NCI-H524 (cell line): ENCODE measurements at regions not wholly inside any gene's neighbourhood (a gene's known extent, or its start where the extent isn't known, plus 50 kb on each side); places are given as distances from the start of the nearest gene placed in this dataset.

Experiments used
- DNase-seq, 2 experiments: peaks; one replicate each; lab custom pipeline; 2025; lab: John Stamatoyannopoulos, UW

DNA sequence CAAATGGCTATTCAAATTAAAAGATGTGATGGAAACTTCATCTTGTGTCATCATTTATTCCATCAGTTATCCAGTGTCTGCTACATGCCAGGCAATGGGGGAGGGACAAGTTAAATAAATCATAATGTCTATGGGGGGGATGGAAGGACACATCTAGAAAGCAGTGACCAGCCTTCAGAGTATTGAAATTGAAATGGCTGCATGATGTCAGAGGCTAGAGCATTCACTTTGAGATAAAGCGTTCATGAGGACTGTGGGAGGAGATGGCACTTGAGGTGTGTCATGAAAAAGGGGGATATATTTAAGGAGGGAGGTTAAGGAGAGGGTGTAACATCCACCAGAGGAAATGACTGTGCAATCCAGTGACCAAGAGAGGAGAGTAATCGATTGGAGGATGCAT, 50.6 kb downstream of the SLIT2 start:
- DNase-seq = no peak

DNA sequence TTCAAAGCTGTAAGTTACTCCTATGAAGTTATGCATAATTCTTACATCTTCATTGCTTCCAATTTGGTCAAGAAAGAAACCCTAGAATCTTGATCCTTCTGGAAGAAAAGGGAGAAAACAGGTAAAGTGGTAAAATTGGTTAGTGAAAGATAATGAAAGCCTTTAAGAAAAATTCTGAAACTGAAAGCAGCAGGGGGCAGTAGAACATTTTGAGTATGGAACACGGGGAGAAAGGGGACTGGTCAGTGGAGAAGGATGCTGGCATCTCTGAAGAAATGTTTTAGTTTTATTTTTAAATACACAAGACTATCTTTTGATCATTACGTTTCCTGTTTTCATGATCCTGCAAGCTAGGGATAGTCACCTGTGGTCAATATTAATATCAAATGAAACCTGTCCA, 54.3 kb downstream of the SLIT2 start:
- DNase-seq = peak in 1 of 2 experiments; percentile 48

DNA sequence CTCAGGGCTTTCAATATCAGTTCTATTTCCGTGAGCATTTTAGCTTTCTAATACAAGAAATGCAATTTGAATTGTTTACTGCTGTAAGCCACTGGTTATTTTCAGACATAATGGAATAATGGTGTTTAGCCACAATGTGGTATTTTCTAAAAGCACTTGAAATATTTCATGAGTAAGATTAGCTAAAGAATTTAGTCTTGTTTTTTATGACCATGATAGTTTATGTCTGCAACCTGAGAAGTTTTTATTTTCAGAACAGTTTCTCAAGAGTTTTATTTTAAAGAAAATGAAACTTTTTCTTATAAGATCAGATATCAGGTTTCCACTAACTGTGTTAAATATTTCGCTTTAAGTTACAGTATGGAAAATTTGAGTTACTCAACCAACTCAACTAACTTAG, 60.2 kb downstream of the SLIT2 start:
- no peak for DNase-seq

DNA sequence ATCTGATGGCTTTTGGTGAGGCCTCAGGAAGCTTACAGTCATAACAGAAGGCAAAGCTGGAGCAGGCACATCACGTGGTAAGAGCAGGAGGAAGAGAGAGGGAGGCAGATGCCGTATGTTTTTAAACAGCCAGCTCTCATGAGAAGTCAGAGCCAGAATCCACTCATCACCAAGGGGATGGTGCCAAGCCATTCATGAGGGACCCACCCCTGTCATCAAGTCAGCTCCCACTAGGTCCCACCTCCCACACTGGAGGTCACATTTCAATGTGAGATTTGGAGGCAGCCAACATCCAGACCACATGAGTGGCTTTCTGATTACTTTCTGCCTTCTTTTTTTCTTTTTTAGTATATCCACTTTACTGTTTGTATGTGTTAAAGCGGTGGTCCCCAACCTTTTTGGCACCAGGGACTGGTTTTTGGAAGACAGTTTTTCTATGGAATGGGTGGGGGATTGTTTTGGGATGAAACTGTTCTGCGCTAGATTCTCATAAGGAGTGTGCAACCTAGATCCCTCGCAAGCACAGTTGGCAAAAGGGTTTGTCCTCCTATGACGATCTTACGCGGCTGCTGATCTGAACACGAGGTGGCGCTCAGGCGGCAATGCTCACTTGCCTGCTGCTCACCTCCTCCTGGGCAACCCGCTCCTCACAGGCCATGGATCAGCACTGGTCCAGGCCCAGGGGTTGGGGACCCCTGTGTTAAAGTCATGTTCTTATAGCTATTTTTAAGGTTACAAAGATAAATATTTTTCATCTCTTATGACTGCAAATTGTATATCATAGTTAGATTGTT, 61.7 kb downstream of the SLIT2 start:
- DNase-seq = no peak

DNA sequence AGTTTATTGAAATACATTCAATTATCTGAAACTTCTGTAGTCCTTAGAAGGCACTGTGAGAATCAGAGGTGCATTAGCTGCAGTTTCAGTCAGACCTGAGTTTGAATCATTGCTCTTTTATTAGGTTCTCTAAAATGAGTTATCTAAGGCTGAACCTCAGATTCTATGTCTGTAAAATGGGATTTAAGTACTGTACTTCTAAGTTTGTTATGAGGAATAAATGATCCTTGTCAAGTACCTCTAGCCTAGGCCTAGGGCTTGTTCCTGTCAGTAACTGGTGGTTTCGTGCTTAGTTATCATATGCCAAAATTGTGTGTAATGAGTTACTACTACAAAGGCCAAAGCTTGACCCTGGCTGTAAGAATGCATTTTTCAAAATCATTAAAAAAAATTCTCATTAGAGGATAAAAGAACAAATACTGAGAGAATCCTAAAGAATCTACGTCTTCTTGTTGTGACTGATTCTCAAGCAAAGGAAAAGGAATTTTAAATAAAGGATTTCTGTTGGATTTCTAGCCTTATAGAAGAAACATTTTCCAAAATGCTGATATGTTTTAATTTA, 65.8 kb downstream of the SLIT2 start:
- DNase-seq = no peak

DNA sequence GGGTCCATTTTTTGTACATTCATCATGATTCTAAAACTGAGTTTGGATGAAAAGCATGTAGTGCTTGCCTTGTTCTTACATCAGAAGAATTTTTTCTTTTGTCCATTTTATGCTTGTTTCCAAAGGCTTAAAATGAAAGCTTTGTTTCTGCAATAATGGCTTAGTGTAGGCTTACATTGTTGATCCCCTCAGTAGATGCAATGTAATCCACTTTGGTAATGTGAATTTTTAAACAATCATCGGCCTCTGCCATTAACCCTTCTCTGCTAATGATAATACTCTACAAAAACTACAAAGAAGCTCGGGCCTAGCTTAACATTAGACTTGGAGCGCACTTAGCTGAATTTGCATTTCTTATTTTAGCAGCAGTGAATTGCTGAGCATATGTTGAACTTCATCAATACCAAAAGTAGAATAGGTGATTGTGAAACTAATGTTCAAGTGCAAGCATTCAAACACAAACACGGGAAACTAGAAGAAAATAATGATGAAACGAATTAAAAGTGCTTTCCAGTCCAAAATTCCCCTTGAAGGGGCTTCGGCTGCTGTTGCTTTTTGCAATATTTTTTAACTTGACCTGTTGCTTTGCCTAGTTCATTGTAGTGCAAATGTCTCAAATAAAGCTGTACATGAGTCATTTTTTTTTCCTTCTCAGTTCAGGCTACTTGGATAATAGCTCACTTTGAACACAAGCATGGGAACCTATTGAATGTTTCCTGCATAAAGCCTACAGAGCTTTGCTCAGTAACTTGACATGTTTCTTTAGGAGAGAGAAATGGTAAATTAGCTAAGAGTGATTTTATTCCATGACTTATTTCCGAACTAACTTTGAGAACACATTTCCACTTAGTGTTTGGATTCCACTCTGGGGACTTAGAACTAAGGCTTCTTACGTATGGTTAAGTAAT, 66.5 kb downstream of the SLIT2 start:
- DNase-seq = no peak

DNA sequence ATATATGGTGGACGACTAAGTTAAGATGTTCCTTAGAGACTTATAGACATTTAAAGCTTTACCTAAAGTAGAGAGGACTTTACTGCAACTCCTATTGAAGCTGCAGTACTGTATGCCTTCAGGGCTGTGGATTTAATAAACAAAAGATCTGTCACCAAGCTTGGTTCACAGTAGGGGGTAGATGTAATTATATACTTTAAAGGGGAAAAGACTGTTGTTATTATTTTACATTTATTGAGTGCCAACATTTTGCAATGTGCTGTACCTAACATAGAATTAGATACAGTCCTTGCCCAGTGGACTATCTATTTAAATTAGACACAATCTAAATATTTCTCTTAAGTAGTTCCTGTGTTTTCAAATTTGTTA, 67.2 kb downstream of the SLIT2 start:
- no peak for DNase-seq

DNA sequence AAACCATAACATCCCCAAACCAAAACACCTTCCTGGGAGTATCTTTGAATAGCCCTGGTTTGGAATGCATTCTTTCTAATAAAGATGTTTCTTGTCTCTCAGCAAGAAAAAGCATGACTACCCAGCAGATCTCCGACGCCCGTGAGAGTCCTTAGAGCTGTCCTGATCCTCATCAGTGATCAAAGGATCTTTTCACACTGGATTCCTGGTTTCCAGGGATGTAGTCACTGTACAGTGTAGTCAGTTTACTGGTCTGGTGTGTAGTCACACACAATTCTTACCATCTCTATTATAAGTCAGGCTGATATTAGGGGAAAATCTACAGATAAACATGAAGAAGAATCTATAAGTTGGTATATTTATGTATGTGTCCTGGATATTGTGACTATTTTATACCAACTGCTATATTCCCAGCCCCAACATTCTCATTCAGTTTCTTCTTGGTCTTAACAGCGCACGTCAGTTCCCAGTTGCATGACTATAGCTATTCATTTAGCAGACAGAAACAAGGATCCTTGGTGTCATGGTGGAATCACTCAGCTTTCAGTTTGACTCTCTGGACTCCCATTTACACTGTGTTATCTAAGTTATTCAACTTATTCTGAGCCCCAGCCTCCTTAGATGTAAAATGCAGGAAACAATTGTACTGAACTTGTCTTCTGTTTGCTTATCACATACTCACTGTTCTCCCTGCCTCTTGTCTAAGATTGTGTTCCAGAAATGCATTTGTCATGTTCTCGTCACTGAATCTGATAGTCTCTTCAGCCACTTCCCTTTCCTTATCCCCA, 68.3 kb downstream of the SLIT2 start:
- no peak for DNase-seq

DNA sequence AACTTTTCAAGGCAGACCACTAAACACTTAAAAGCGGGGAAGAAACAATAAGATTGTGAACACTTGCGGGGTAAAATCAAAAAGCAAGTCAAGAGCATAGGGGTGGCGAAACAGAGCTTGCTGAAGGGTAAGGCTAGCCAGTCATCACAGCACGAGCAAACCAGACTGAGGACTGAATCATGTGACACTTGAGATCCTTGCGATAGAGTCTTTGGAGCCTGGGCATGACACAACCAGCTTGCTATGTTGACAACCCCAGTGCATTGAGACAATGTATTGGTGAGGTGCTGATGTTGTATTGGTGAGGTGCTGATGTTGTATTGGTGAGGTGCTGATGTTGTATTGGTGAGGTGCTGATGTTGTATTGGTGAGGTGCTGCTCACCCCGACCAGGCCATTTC, 72.3 kb downstream of the SLIT2 start:
- DNase-seq = no peak

DNA sequence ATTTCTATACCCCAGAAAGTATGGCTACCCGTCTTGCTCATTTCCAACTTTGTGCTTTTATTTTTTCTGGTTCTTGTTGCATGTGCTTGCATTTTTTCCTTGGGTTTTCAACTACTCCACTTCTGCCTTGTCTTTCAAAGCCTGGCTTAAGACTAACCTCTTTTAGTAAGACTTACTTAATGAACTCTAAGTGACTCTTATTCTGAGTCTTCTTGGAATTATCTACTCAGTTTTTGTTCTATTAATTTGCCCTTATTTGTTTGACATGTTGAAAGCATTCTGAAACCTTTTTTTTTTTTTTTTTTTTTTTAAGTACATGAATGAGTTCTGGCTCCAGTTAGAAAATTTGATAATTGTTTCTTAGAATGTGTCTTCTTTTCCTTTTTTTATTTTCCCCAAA, 74.8 kb downstream of the SLIT2 start:
- no peak for DNase-seq

DNA sequence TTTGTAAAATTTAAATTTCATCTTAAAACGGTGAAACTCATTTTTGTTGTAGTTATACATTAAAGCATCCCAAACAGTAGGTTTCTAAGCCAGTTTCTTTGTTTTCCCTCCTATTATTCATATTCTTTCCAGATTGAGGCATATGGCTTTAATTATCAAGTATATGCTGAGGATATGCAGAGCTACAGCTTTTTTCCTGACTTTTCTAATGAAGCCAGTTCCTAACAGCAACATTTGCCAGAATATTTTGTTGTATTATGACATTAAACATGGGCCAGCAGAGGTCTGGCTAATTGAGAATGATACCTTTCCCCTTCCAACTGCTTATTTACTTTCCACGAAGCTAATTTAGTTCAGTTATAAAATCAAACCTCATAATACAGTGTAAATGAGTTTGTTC, 75.3 kb downstream of the SLIT2 start:
- DNase-seq = no peak

DNA sequence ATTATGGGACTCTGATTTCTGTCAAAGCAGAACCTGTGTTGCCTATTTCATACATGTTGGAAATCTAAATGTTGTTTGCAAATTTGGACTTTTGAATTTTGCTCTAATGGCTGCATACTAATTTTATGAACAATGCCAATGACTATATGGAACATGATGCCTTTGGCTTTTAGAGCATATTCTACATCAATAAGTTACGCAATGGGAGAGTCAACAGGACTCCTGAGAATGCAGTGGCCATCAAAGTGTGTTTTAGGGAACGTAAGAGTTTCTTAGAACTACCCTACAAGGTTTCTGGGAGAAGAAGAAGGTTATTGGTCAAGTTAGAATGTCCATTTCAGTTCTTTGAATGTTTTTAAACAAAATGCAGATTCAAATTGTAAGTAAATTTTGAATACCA, 76.1 kb downstream of the SLIT2 start:
- DNase-seq = no peak

DNA sequence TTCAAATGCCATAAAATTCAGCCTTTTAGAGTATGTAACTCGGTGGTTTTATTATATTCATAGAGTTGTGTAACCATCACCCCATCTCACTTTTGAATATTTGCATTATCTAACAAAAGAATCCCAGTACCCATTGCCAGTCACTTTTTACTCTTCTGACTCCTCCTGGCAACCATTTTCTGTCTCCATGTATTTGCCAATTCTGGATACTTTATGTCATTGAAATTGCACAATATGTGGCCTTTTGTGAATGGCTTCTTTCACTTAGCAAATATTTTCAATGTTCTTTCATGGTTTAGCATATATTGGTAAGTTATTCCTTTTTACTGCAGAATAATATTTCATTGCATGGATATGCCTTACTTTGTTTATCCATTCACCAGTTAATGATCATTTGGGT, 79.9 kb downstream of the SLIT2 start:
- no peak for DNase-seq

DNA sequence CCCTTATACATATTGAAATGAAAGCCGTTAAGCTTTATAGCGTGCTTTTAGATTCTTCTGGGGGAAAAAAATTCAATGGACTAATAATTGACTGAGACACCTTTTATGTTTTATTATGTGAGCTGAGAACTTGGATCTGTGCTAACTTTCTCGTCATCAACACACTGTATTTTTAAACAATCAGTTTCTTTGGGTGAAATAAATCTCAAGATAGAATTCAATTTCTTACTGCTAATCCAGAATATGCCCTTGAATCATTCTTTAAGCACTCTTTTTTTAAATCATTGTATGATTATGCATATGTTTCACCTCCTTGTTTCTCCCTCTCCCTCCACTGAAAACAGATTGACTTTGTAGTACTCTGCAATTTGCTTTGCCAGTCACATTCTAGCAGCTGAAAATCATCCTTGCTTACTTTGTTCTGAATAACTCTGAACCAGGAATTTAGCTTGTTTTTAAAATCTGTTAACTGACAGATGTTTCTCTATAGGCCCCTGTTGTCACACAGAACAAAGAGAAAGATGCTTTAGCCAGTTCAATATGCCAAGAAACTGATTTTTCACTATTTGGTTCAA, 81.5 kb downstream of the SLIT2 start:
- DNase-seq = no peak

DNA sequence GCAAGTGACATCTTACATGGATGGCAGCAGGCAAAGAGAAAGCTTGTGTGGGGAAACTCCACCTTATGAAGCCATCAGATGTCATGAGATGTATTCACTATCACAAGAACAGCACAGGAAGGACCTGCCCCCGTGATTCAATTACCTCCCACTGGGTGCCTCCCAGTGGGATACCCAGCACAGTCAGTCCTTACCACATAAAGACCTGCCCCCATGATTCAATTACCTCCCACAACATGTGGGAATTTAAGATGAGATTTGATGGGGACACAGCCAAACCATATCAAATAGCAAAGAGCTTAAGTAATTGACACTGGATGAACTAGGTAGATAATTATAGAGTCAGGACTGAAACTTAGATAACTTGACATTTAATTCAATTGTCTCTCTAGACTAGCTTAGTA, 85.6 kb downstream of the SLIT2 start:
- peak; percentile 29 to 75 for DNase-seq

DNA sequence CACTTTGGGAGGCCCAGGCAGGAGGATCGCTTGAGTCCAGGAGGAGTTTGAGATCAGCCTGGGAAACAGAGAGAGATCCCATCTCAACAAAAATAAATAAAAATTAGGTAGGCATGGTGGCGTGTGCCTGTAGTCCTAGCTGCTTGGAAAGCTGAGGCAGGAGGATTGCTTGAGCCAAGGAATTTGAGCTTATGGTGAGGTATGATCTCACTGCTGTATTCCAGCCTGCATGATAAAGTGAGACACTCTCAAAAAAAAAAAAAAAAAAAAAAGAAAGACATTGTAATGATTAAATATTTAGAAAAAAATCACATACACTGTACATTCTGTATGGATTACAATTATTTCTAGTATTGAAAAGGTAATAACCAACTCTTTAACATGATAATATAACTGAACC, 87.1 kb downstream of the SLIT2 start:
- DNase-seq = no peak

DNA sequence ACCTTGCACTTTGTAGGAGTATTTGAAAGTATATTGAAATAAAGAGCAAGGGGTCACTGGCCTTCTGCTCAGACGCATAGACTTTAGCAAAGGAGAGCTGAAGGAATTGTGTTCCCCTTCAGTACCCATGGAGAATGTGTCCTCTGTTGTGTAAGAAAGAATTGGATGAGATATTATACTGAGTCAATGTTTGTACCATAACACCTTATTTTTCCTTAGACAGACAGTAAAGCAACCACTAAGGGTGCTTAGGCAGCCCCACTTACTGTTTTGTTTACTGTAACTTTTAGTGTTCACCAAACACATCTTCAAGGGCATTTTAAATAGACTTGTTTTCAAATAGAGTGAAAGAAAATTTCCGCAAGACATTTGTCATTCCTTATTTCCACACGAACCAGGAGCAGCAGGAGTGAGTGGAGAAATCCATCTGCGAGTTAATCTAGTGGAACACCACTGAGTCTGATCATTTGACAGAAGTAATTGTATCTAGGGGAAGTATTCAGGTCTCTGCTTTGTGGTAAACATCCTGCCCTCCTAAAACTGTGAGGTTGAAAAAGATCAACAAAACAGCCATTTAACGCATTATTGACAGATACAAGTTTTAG, 89.5 kb downstream of the SLIT2 start:
- DNase-seq = no peak

DNA sequence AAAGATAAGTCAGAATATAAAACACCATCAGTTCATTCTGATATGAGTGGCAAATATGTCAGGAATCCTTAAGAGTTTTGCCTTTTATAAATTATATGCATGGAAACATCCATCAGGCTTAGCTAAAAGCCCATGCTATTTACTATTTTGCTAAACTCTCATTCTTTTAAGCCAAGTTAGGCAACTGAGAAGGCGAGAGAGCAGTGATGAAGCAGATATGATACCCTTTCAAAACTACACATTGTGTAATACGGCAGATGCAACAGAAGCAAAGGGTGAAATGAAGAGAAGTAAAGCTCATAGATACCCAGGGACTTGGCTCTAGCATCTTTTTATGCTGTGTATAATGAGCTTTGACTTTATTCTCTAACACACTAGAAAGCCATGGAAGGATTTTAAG, 95.8 kb downstream of the SLIT2 start:
- DNase-seq = no peak

DNA sequence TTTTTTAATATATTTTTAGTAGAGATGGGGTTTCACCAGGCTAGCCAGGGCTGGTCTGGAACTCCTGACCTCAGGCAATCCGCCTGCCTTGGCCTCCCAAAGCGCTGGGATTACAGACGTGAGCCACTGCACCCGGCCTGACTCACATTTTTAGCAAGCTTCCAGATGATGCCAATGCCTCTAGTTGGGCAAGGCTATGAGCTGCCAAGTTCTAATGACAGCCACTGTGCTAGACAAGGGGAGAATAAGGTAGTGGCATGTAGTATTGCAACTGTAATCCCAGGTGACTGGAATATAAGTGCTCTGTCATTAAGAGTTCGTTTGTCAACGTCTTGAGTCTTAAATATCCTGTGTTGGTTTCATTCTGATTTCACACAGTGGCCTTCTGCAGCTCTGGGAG, 96.7 kb downstream of the SLIT2 start:
- no peak for DNase-seq

DNA sequence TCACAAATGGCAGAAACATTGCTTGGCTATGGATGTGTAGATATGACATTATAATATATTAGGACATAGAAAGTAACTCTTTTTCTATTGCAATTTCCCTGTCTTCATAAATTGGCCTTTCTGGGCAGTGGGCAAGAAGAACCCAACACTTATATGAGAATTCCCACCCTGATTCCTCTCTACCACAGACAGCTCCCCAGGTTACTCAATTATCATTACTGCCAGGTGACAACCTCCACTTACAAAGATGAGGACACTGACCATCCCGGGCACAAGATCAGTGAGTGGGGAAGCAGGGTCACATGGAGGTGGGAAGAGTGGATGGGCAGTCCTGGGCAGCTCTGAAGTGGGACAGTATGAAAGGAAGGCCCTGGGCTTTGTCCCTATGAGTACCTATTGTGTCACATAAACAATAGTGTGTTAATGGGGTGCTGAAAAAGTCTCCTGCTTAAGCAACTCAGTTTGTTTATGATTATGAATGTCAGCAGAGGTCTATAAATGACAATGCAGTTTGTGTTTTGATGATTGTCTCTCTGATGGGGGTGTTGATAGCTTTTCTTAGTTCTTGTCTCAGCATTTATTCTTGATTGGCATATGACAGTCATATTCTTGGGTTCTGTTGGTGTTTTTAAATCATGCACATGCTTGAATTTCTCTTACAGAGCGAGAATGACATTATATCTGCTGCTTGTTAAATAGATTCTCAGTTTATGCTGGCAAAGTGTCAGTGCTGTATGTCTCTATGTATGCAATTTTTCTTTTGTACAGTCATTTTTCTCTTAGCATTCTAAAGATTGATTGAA, 99.9 kb downstream of the SLIT2 start:
- DNase-seq = no peak

DNA sequence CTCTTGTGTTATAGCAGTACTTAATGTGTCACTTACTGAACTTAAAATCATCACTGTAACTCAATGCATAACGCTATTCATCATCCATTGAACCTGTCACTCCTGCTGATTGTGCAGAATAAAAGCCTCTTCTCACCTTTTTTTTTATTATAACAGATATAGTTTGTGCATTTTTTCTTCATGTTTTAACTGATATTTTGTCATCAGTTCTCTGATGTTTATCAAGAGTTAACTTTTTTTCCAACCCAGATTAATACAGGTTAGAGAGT, 100.4 kb downstream of the SLIT2 start:
- no peak for DNase-seq
